NCI-H2196 (cell line): ENCODE measurements at regions not wholly inside any gene's neighbourhood (a gene's known extent, or its start where the extent isn't known, plus 50 kb on each side); places are given as distances from the start of the nearest gene placed in this dataset.
A peak's percentile ranks its signal among the peaks of the same experiment; 100 is the strongest.

Experiments
- DNase-seq: peaks from one replicate; lab custom pipeline; 2025; ENCODE audit not compliant: unreplicated experiment; lab: John Stamatoyannopoulos, UW

DNA sequence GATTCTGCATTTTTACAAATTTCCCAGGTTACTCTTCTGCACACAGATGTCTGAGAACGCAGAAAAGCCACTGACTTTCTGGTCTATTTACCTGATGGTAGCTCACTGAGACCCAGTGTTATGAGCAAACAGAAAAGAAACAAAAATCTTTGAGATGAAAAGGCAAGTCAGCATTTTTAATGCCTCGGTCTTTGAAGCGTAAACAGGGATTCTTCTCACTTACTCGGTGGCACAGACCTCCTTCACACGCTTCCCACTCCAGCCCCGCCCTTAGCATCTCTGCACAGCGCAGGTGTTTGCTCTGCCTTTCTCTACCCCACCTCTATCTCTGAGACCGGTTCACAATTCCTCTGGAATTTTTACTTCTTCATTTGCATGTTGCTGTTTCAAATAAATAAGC is 195.0 kb upstream of the IRX1 start:
- no peak for DNase-seq

- no peak for DNase-seq
Observed at GRCh38 chr5:3394891-3395599, 200.6 kb upstream of the IRX1 start.

- peak; percentile 19 for DNase-seq
Observed at GRCh38 chr5:3393920-3394597, 201.6 kb upstream of the IRX1 start.

DNA sequence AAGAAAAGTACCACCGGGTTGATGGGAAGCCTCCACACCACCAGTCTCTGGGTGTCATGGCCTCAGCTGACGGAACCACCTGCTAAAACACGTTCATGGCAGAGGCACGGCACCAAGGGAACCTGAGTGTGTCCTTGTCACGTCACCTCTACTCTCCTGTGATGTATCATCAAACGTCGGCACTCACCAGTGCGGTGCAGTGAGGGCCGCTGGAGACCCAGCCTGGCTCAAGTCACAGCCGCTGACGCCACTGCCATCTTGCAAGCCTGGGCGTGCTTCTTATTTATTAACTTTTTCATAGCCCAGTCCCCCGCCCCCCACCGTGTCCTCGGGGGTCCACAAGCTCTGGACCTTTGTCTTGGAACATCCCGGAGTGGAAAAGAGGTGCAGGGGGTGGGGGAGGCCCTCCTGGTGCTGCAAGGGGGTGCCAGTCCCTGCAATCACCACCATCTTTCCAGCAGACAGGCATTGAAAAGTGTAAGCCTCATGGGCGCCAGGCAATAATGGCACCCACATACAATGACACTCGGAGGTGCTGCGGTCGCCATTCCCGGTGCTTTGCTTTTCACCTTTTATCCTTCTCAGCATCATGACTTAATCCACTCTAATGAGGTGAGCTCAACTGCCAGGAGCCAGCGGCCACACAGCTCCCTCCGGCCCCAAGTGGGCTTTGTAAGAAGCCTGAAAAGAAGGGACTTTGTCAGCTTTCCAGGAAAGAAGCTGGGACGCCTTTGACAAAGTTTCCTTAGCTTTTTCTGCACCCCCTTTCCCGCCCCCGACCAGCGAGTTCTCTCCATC is 202.3 kb upstream of the IRX1 start:
- no peak for DNase-seq

- no peak for DNase-seq
Observed at GRCh38 chr5:3392306-3392939, 203.2 kb upstream of the IRX1 start.

- DNase-seq: no peak
Observed at GRCh38 chr5:3391210-3391609, 204.4 kb upstream of the IRX1 start.

GRCh38 chr5:3389471-3390026 is 206.1 kb upstream of the IRX1 start:
- no peak for DNase-seq

DNA sequence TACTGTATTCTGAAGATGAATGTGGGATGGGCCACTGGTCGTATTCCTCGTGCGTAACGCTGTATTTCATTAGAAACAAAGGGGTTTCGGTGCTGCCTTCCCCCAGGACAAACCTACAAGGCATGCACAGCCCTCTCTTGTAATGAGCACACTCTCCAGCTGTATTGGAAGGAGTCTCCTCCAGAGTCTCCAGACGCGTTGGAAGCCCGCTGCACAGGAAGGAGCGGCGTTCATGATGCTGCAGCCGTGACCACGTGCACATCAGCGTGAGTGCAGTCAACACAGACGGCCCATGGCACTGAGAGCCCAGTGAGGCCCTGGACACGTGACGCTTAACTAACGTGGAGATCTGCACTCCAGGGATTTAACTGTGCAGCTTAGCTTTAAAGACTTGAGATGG is 209.0 kb upstream of the IRX1 start:
- DNase-seq: no peak

DNA sequence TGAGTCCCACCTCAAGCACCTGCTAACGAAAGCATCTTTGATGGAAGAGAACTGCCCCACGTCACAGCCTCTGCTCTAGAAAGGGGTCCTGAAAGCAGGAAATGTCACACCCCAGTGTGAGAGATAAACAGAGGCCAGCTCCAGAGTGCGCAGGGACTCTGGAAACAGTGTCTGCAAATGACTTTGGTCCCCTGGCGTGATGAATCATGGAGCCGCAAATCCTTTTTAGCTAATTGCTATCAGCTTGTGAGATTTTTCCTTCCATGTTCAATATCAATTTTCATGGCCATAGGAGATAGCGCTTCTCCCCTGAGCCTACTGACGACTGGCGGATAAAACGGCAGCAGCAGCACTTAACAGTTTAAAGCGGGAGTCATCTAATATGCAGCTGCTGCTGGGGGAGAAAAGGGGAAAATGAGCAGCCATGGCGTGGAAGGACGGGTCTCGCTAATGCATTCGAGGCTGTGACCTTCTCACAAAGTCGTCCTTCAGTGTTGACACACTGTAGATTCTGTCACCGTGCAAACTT is 209.6 kb upstream of the IRX1 start:
- DNase-seq: no peak

GRCh38 chr5:3384531-3384930 is 211.1 kb upstream of the IRX1 start:
- DNase-seq: no peak

GRCh38 chr5:3382782-3383181 is 212.8 kb upstream of the IRX1 start:
- no peak for DNase-seq

DNA sequence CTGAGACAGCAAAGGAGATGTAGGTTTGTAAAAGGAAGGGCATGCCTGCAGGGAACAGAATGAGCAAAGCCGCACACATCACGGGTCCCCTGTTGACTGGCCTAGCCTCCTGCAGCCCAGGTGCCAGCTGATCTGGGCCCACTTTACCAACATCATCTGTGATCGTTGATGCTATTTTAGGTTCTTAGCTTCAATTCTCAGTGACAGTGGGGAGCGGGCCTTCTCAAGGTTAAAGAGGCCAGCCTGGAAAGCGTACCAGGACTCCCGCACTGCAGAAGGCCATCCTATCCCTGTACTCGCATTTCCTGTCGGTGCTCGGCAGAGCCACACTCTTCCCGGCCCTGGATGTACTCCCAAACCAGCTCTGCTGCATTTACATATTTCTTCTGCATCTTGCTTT is 213.5 kb upstream of the IRX1 start:
- no peak for DNase-seq

- no peak for DNase-seq
Observed at GRCh38 chr5:3381206-3381825, 214.3 kb upstream of the IRX1 start.

DNA sequence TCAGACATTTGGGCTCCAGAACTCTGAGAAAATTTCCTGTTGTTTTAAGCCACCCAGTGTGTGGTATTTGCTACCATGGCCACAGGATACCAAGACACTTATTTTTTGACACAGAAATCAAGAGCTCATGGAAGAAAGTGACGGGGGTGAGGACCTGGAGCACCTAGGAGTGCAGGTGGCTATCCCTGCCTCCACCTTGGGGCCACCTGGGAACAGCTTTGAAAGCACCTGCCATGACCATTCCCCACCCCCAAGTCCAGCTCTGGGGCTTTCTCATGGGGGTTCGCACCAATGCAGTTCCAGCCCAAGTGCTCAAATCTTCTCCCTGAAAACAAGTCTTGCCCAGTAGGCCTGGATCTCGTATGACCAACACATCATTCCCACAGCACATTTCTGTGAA is 214.9 kb upstream of the IRX1 start:
- DNase-seq: no peak

- no peak for DNase-seq
Observed at GRCh38 chr5:3377831-3378230, 217.8 kb upstream of the IRX1 start.

- DNase-seq: no peak
Observed at GRCh38 chr5:3377176-3377575, 218.5 kb upstream of the IRX1 start.

GRCh38 chr5:3376611-3377010 is 219.0 kb upstream of the IRX1 start:
- DNase-seq: no peak

- no peak for DNase-seq
Observed at GRCh38 chr5:3375586-3376311, 219.9 kb upstream of the IRX1 start.

DNA sequence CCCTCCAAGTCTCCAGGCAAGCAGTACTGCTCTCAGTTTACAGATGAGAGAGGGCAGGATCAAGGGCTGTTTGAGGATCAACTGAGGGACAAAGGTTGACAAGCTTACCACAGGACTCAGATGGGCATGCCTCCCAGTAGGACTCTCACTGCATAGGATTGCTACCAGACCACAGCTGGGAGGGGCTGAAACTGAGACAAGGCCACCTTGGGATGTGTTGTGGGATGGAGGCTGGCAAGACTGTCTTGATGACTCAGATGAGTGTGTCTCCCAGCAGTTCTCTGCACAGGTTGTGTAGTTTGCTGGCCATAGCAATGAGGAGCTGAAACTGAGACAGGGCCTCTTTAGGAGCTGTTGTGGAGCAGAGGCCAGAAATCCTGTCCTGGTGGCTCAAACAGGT is 222.2 kb upstream of the IRX1 start:
- no peak for DNase-seq

- DNase-seq: no peak
Observed at GRCh38 chr5:3372289-3372688, 223.3 kb upstream of the IRX1 start.
